ENCODE measurements at regions not wholly inside any gene's neighbourhood (a gene's known extent, or its start where the extent isn't known, plus 50 kb on each side); places are given as distances from the start of the nearest gene placed in this dataset.

DNA sequence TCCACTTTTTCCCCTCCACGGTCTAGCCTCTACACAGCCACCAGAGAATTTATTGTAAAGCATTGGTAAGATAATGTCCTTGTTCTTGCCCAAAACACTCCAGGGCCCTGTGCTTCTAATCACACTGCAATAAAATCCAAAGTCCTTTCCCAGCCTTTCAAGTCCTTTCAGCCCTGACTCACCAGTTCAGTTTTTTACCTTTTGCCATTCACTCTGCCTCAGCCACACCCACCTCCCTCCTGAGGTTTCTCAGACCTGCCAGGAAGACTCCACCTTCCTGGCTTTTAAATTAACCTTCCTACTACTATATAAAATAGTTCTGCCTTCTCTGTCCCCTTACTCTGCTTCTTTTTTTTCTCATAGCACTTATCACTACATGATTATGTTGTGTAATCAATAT, 91.0 kb upstream of the ARHGAP32 start:
- Histone ChIP-seq H3K9ac (ENCODE audit: low read length) (no peak overlapping the region), H3K27ac (ENCODE audit: low read length) (peak overlapping the region; percentile 66), H4K20me1 (ENCODE audit: low read length) (peaks cover 2% of the 10 kb centered on the region), H3K4me1 (ENCODE audit: insufficient read depth, low read length) (peaks cover 67% of the 10 kb centered on the region), H3K79me2 (ENCODE audit: low read length) (peaks cover 4% of the 10 kb centered on the region), H3F3A (ENCODE audit: low read length, unreplicated experiment) (no peaks in the 10 kb centered on the region), H3K4me2 (ENCODE audit: low read length) (peak overlapping the region; percentile 40), H3K9me3 (ENCODE audit: low read length) (no peaks in the 10 kb centered on the region), H3K36me3 (ENCODE audit: low read depth, low read length) (no peaks in the 10 kb centered on the region), H3K4me3 (ENCODE audit: low read length) (no peak overlapping the region), H3K27me3 (ENCODE audit: low read length) (no peaks in the 10 kb centered on the region), H3K9me2 (replicated peaks; ENCODE audit: low read length) (no peaks in the 10 kb centered on the region), H2AFZ (ENCODE audit: low read length) (no peak overlapping the region)
- ChIA-PET CTCF (no interaction called here), POLR2A (ENCODE audit: unreplicated experiment) (no interaction called here)
- no TSS peak for BruUV-seq (replicated peaks)
- ATAC-seq (peak; percentile 16), DNase-seq (peak; percentile 90)
- intact Hi-C loops (cut with micrococcal nuclease), result no loop called here
- TF ChIP-seq EZH2 (IDR thresholded peaks at IDR 0.05; ENCODE audit: low read length, unreplicated experiment) (no peak), EZH2phosphoT487 (IDR thresholded peaks at IDR 0.05; ENCODE audit: borderline replicate concordance, low read length) (no peak)
- TF ChIP-seq, protein P1, sequence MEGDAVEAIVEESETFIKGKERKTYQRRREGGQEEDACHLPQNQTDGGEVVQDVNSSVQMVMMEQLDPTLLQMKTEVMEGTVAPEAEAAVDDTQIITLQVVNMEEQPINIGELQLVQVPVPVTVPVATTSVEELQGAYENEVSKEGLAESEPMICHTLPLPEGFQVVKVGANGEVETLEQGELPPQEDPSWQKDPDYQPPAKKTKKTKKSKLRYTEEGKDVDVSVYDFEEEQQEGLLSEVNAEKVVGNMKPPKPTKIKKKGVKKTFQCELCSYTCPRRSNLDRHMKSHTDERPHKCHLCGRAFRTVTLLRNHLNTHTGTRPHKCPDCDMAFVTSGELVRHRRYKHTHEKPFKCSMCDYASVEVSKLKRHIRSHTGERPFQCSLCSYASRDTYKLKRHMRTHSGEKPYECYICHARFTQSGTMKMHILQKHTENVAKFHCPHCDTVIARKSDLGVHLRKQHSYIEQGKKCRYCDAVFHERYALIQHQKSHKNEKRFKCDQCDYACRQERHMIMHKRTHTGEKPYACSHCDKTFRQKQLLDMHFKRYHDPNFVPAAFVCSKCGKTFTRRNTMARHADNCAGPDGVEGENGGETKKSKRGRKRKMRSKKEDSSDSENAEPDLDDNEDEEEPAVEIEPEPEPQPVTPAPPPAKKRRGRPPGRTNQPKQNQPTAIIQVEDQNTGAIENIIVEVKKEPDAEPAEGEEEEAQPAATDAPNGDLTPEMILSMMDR (conservative IDR thresholded peaks at IDR 0.05; ENCODE audit: low read depth, low read length), result no peak

DNA sequence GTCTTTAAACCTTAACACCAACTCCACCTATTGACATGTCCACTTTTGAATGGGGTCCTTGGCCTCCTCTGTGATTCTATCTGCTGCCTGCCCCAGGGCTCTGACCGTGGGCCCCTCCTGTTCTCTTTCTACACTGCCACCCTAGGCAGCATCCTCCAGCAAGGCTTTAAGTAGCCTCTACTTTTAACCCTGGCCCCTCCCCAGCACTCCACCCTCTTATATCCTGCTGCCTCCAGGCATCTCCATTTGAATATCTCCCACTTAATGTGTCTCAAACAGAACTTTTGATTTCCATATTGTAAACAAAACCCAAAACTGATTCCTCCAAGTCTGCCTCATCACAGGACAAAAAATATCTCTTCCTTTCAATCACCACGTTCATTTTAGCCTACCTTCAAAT, 90.5 kb upstream of the ARHGAP32 start:
- no peak overlapping the region for H2AFZ ChIP-seq (ENCODE audit: low read length)
- CTCF ChIA-PET, result no interaction called here
- H4K20me1 ChIP-seq (ENCODE audit: low read length), result peaks cover 7% of the 10 kb centered on the region
- intact Hi-C loops (cut with micrococcal nuclease), result no loop called here
- H3K4me1 ChIP-seq (ENCODE audit: insufficient read depth, low read length), result peaks cover 72% of the 10 kb centered on the region
- TF ChIP-seq, protein P1 (conservative IDR thresholded peaks at IDR 0.05; ENCODE audit: low read depth, low read length), result no peak
- TF ChIP-seq EZH2phosphoT487 (IDR thresholded peaks at IDR 0.05; ENCODE audit: borderline replicate concordance, low read length) (no peak), EZH2 (IDR thresholded peaks at IDR 0.05; ENCODE audit: low read length, unreplicated experiment) (no peak)
- H3K36me3 ChIP-seq (ENCODE audit: low read depth, low read length), result no peaks in the 10 kb centered on the region
- H3K27ac ChIP-seq (ENCODE audit: low read length), result peak overlapping the region; percentile 66
- DNase-seq (no peak), ATAC-seq (no peak)
- POLR2A ChIA-PET (ENCODE audit: unreplicated experiment), result no interaction called here
- peak overlapping the region; percentile 40 for H3K4me2 ChIP-seq (ENCODE audit: low read length)
- H3F3A ChIP-seq (ENCODE audit: low read length, unreplicated experiment), result no peaks in the 10 kb centered on the region
- no peaks in the 10 kb centered on the region for H3K9me3 ChIP-seq (ENCODE audit: low read length)
- H3K9ac ChIP-seq (ENCODE audit: low read length), result no peak overlapping the region
- peaks cover 9% of the 10 kb centered on the region for H3K79me2 ChIP-seq (ENCODE audit: low read length)
- no peaks in the 10 kb centered on the region for H3K27me3 ChIP-seq (ENCODE audit: low read length)
- H3K9me2 ChIP-seq (replicated peaks; ENCODE audit: low read length), result no peaks in the 10 kb centered on the region
- H3K4me3 ChIP-seq (ENCODE audit: low read length), result no peak overlapping the region
- BruUV-seq (replicated peaks), result no TSS peak

DNA sequence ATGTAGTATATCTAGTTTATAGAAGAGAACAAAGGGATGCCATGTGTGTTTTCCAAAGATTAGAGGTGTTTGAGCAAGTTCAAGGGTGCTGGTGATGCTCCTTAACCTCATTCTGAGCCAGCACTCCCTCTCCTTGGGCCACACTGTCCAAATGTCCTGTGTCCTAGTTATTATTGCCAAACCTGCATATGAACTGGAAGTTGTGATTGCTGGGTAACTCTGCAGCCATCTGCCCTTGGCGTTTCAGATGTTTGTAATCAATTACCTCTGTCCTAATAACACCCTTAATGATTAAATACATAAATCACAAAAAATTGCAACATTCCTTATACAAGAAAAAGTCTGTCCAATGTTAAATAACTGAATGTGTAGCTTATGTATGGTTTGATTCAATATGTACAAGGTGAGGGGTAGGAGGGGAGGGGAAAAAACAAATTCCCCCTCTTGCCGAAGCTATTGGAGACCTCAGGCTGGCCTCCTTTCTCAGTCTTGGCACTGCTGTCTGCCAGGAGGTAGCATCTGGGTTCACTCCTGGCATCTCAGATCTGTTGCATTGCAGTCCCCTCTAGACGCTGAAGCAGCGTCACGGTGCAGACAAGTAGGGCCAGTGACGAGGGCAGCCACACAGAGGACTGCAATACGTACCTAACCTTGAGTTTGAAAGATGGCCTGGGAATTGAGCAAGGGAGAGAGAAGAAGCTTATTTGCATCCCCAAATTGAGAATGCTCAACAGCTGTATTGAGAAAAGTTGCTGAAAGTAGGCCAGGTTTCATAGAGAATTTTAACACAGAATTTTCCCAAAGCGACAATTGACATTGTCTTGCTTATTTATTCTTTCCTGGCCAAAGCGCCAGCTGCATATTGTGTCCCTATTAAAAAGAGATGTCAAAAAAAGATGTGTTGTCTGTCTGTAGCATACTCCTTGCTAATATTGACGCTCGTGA, 89.6 kb upstream of the ARHGAP32 start:
- Histone ChIP-seq H3K4me1 (ENCODE audit: insufficient read depth, low read length) (peaks cover 69% of the 10 kb centered on the region), H3K27ac (ENCODE audit: low read length) (no peak overlapping the region), H3K9ac (ENCODE audit: low read length) (no peak overlapping the region), H3F3A (ENCODE audit: low read length, unreplicated experiment) (no peaks in the 10 kb centered on the region), H4K20me1 (ENCODE audit: low read length) (peaks cover 11% of the 10 kb centered on the region), H3K9me3 (ENCODE audit: low read length) (no peaks in the 10 kb centered on the region), H3K4me2 (ENCODE audit: low read length) (no peak overlapping the region), H3K4me3 (ENCODE audit: low read length) (no peak overlapping the region), H3K36me3 (ENCODE audit: low read depth, low read length) (no peaks in the 10 kb centered on the region), H3K79me2 (ENCODE audit: low read length) (peaks cover 18% of the 10 kb centered on the region), H3K27me3 (ENCODE audit: low read length) (no peaks in the 10 kb centered on the region), H3K9me2 (replicated peaks; ENCODE audit: low read length) (no peaks in the 10 kb centered on the region), H2AFZ (ENCODE audit: low read length) (no peak overlapping the region)
- DNase-seq (no peak), ATAC-seq (no peak)
- ChIA-PET POLR2A (ENCODE audit: unreplicated experiment) (no interaction called here), CTCF (no interaction called here)
- intact Hi-C loops (cut with micrococcal nuclease), result no loop called here
- TF ChIP-seq EZH2phosphoT487 (IDR thresholded peaks at IDR 0.05; ENCODE audit: borderline replicate concordance, low read length), result no peak
- no peak for TF ChIP-seq EZH2 (IDR thresholded peaks at IDR 0.05; ENCODE audit: low read length, unreplicated experiment)
- TF ChIP-seq, protein P1 (conservative IDR thresholded peaks at IDR 0.05; ENCODE audit: low read depth, low read length), result no peak
- no TSS peak for BruUV-seq (replicated peaks)

Measured in PC-3 (cell line).